ENCODE measurements at regions not wholly inside any gene's neighbourhood (a gene's known extent, or its start where the extent isn't known, plus 50 kb on each side); places are given as distances from the start of the nearest gene placed in this dataset.

DNA sequence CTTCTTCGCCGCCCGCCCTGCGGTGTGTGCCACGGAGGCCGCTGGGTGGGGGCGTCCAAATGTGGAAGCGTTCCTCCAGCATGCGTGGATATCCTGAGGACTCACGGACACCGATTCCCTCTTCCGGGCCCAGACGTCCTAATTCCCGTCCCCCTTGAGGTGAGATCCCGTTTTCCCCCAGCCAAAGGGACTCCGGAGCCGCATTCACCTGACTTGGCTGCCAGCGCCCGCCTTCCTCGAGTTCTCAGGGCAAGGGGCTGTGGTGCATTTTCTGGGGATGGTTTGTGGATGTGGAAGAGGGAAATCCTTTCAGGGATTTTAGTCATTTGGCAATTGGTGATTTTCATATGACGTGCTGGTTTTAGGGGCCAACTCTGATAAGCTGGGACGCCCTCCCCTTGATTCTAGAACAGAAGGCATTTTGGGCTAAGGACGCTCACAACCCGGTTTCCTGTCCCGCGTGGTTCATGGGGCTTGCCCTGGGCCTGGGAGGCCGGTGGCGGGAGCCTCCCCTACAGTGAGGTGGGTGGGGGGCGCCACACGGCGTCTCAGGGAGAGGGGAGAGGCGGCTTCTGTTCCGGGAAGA, 165.4 kb downstream of the ACTR3B start:
- no peaks in the 10 kb centered on the region for H3K79me2 ChIP-seq (ENCODE audit: low read depth)
- peak overlapping the region; percentile 98 for H2AFZ ChIP-seq (replicated peaks)
- H3K27ac ChIP-seq: no peak overlapping the region
- TF ChIP-seq, protein P1, sequence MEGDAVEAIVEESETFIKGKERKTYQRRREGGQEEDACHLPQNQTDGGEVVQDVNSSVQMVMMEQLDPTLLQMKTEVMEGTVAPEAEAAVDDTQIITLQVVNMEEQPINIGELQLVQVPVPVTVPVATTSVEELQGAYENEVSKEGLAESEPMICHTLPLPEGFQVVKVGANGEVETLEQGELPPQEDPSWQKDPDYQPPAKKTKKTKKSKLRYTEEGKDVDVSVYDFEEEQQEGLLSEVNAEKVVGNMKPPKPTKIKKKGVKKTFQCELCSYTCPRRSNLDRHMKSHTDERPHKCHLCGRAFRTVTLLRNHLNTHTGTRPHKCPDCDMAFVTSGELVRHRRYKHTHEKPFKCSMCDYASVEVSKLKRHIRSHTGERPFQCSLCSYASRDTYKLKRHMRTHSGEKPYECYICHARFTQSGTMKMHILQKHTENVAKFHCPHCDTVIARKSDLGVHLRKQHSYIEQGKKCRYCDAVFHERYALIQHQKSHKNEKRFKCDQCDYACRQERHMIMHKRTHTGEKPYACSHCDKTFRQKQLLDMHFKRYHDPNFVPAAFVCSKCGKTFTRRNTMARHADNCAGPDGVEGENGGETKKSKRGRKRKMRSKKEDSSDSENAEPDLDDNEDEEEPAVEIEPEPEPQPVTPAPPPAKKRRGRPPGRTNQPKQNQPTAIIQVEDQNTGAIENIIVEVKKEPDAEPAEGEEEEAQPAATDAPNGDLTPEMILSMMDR (IDR thresholded peaks at IDR 0.05): no peak
- TF ChIP-seq EZH2phosphoT487 (IDR thresholded peaks at IDR 0.05) (no peak), EZH2 (IDR thresholded peaks at IDR 0.05) (peak; percentile 14)
- no peaks in the 10 kb centered on the region for H3K9me3 ChIP-seq (ENCODE audit: low read depth)
- Mint-ChIP-seq H3K36me3 (no peaks in the 10 kb centered on the region), H3K9me3 (peaks cover 2% of the 10 kb centered on the region), H3K4me3 (peak overlapping the region; percentile 78), H3K27me3 (ENCODE audit: insufficient read depth, low read depth) (peaks cover 13% of the 10 kb centered on the region), H3K4me1 (peaks cover 4% of the 10 kb centered on the region), H3K27ac (no peak overlapping the region)
- no peaks in the 10 kb centered on the region for H3F3A ChIP-seq (ENCODE audit: low read depth)
- peak; percentile 30 for DNase-seq (ENCODE audit: low spot score)
- H3K4me2 ChIP-seq: peak overlapping the region; percentile 98
- peaks cover 35% of the 10 kb centered on the region for H3K27me3 ChIP-seq
- H3K9ac ChIP-seq: no peak overlapping the region
- H4K20me1 ChIP-seq (ENCODE audit: low read depth): no peaks in the 10 kb centered on the region
- H3K36me3 ChIP-seq: no peaks in the 10 kb centered on the region
- peak overlapping the region; percentile 72 for H3K4me3 ChIP-seq
- H3K4me1 ChIP-seq: no peaks in the 10 kb centered on the region

DNA sequence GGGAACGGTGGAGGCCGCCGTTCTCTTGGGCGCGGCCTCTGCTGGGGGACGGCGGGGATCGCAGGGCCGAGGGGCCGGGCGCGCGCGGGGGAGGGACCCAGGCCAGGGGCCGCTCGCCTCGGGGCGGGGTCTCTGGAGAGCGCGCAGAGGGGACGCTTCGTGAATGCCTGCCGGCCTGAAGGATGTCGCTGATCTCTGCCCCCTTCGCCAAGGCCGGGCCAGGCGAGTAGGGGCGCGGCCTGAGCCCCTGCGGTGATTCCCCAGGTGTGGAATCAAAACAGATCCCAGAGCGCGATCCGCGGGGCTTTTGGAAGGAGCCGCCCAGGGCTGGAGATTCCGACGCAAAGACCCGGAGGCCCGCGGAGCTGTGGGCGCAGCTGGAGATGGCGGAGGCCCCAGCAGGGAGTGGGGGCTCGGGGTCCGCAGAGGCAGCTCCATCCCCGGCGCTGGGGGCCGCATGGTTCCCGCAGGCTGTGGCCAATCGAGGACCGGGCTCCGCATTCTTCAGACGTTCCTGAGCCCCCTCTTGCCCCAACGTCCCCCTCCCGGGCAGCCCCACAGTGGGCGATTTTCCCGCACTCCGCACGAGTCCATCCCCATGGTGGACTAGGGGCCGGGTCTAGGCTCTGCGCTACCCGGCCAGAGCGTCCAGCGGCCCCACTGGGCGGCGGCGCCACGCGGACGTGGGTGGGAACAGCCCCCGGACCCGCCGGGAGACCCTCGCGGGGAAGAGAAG, 166.0 kb downstream of the ACTR3B start:
- Mint-ChIP-seq H3K4me3 (peak overlapping the region; percentile 80), H3K27ac (no peak overlapping the region), H3K4me1 (peaks cover 4% of the 10 kb centered on the region), H3K27me3 (ENCODE audit: insufficient read depth, low read depth) (peaks cover 13% of the 10 kb centered on the region), H3K9me3 (no peaks in the 10 kb centered on the region), H3K36me3 (no peaks in the 10 kb centered on the region)
- Histone ChIP-seq H4K20me1 (ENCODE audit: low read depth) (no peaks in the 10 kb centered on the region), H3F3A (ENCODE audit: low read depth) (no peaks in the 10 kb centered on the region), H3K4me3 (peak overlapping the region; percentile 72), H3K9ac (no peak overlapping the region), H2AFZ (replicated peaks) (peak overlapping the region; percentile 98), H3K27me3 (peaks cover 35% of the 10 kb centered on the region), H3K79me2 (ENCODE audit: low read depth) (no peaks in the 10 kb centered on the region), H3K9me3 (ENCODE audit: low read depth) (no peaks in the 10 kb centered on the region), H3K4me2 (peak overlapping the region; percentile 98), H3K36me3 (no peaks in the 10 kb centered on the region), H3K27ac (no peak overlapping the region), H3K4me1 (no peaks in the 10 kb centered on the region)
- no peak for TF ChIP-seq EZH2phosphoT487 (IDR thresholded peaks at IDR 0.05)
- TF ChIP-seq, protein P1 (IDR thresholded peaks at IDR 0.05): peak; percentile 41
- TF ChIP-seq EZH2 (IDR thresholded peaks at IDR 0.05): peak; percentile 23
- DNase-seq (ENCODE audit: low spot score): peak; percentile 90

DNA sequence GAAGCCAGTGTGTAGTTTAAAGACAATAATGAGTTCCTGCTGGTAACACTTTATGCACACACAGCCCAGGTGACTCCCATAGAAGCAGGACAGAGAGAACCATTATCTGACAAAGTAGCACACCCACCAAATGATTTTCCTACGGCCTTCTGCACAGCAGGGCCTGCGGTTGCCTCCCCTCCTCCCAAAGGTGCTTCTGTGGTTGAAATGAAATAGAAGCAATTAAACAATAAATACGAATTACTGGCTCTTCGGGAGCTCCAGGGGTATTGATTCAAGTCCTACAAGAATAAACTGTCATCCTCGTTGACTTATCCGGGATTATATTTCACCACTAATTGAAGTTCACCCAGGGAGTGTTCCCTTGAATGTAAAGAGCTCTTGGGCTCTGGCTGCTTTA, 172.1 kb downstream of the ACTR3B start:
- no peaks in the 10 kb centered on the region for H3K27me3 Mint-ChIP-seq (ENCODE audit: insufficient read depth, low read depth)
- no peak overlapping the region for H3K4me3 Mint-ChIP-seq
- TF ChIP-seq EZH2phosphoT487 (IDR thresholded peaks at IDR 0.05): no peak
- no peak for TF ChIP-seq EZH2 (IDR thresholded peaks at IDR 0.05)
- TF ChIP-seq, protein P1 (IDR thresholded peaks at IDR 0.05): no peak
- Histone ChIP-seq H4K20me1 (ENCODE audit: low read depth) (no peaks in the 10 kb centered on the region), H2AFZ (replicated peaks) (no peak overlapping the region), H3K36me3 (no peaks in the 10 kb centered on the region), H3K4me3 (no peak overlapping the region), H3K4me1 (peaks cover 4% of the 10 kb centered on the region), H3K27ac (no peak overlapping the region), H3K79me2 (ENCODE audit: low read depth) (no peaks in the 10 kb centered on the region), H3K27me3 (peaks cover 2% of the 10 kb centered on the region), H3K4me2 (no peak overlapping the region), H3K9me3 (ENCODE audit: low read depth) (no peaks in the 10 kb centered on the region), H3F3A (ENCODE audit: low read depth) (no peaks in the 10 kb centered on the region), H3K9ac (no peak overlapping the region)
- H3K4me1 Mint-ChIP-seq: no peaks in the 10 kb centered on the region
- H3K36me3 Mint-ChIP-seq: no peaks in the 10 kb centered on the region
- H3K27ac Mint-ChIP-seq: no peak overlapping the region
- no peaks in the 10 kb centered on the region for H3K9me3 Mint-ChIP-seq
- no peak for DNase-seq (ENCODE audit: low spot score)

Measured in neural progenitor cell (in vitro differentiated cells).